HG03439 (cell line): ENCODE measurements at regions not wholly inside any gene's neighbourhood (a gene's known extent, or its start where the extent isn't known, plus 50 kb on each side); places are given as distances from the start of the nearest gene placed in this dataset.

ENCODE experiments used
- ATAC-seq: cut with Tn5 transposase; IDR thresholded peaks from one replicate; pipeline ENCODE4 v1.9.1; 2021; ENCODE audit warnings: mild to moderate bottlenecking, moderate library complexity; ENCODE audit not compliant: unreplicated experiment

GRCh38 chr2:125041846-125042245 lies 1016.8 kb downstream of the CNTNAP5 start:
- no peak for ATAC-seq

- ATAC-seq: no peak
Observed at GRCh38 chr2:125042727-125043126, 1017.6 kb downstream of the CNTNAP5 start.

- ATAC-seq: no peak
Observed at GRCh38 chr2:125070726-125071505, 1045.8 kb downstream of the CNTNAP5 start.

GRCh38 chr2:125073440-125073839 lies 1048.4 kb downstream of the CNTNAP5 start:
- no peak for ATAC-seq

GRCh38 chr2:125085904-125086303 lies 1060.8 kb downstream of the CNTNAP5 start:
- ATAC-seq: no peak

- ATAC-seq: no peak
Observed at GRCh38 chr2:125086313-125087184, 1061.5 kb downstream of the CNTNAP5 start.

GRCh38 chr2:125092276-125093009 lies 1067.4 kb downstream of the CNTNAP5 start:
- ATAC-seq: no peak

- no peak for ATAC-seq
Observed at GRCh38 chr2:125095826-125096225, 1070.7 kb downstream of the CNTNAP5 start.

GRCh38 chr2:125106710-125107109 lies 1081.6 kb downstream of the CNTNAP5 start:
- no peak for ATAC-seq

GRCh38 chr2:125107446-125107845 lies 1082.4 kb downstream of the CNTNAP5 start:
- no peak for ATAC-seq

- no peak for ATAC-seq
Observed at GRCh38 chr2:125108251-125108650, 1083.2 kb downstream of the CNTNAP5 start.

- ATAC-seq: no peak
Observed at GRCh38 chr2:125125902-125126301, 1100.8 kb downstream of the CNTNAP5 start.

GRCh38 chr2:125160947-125161346 lies 1135.9 kb downstream of the CNTNAP5 start:
- no peak for ATAC-seq

GRCh38 chr2:125167152-125167551 lies 1142.1 kb downstream of the CNTNAP5 start:
- ATAC-seq: no peak

GRCh38 chr2:125167820-125168219 lies 1142.7 kb downstream of the CNTNAP5 start:
- no peak for ATAC-seq

- no peak for ATAC-seq
Observed at GRCh38 chr2:125168442-125168841, 1143.4 kb downstream of the CNTNAP5 start.

- ATAC-seq: no peak
Observed at GRCh38 chr2:125169022-125169763, 1144.1 kb downstream of the CNTNAP5 start.

GRCh38 chr2:125169764-125170146 lies 1144.7 kb downstream of the CNTNAP5 start:
- no peak for ATAC-seq

- ATAC-seq: no peak
Observed at GRCh38 chr2:125172181-125172580, 1147.1 kb downstream of the CNTNAP5 start.

GRCh38 chr2:125175415-125175814 lies 1150.3 kb downstream of the CNTNAP5 start:
- ATAC-seq: no peak
